GDM1 (cell line): ENCODE measurements at regions not wholly inside any gene's neighbourhood (a gene's known extent, or its start where the extent isn't known, plus 50 kb on each side); places are given as distances from the start of the nearest gene placed in this dataset.
"Not testable (repeated sequence)": the region's sequence is repeated elsewhere in the genome, so short reads cannot be mapped to it uniquely, and the experiment has no call there.

Experiments used
- DNase-seq: peaks from one replicate; lab custom pipeline; 2025; lab: John Stamatoyannopoulos, UW

- DNase-seq = no peak
Measured at GRCh38 chr13:61696676-61697075, 281.0 kb upstream of the PCDH20 start.

GRCh38 chr13:61695147-61695546, 279.5 kb upstream of the PCDH20 start:
- DNase-seq = peak; percentile 9

- no peak for DNase-seq
Measured at GRCh38 chr13:61692691-61693090, 277.0 kb upstream of the PCDH20 start.

GRCh38 chr13:61685682-61686012, 270.0 kb upstream of the PCDH20 start:
- no peak for DNase-seq

DNA sequence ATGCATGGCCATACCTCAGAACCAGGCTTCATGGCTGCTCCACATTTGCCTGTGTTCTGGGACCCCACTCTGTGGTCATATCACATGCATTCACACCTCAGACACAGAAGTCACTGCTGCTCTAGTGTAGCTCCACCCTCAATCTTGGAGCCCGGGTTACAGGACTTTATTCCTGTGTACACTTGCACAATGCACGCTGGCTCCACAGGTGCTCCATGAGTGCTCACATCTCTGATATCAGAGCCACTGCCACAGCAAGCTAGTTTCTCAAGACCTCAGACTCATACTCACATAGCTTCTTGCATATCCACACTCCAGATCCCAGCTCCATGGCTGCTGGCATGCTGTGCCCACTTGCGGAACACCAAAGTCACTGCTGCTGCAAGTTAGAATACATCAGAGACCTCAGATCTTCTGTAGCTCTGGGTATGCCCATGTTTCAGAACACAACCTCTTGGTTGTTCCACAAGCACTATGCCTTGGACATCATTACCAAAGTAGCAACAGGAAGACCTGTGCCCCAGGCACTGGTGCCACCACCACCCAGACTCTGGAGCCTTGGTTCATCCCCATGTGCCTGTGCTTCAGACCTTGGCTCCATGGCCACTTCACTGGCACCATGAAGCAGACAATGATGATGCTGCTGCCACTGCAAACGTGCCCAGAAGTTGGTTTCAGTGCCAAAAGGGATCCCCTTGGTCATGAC, 269.5 kb upstream of the PCDH20 start:
- no peak for DNase-seq

DNA sequence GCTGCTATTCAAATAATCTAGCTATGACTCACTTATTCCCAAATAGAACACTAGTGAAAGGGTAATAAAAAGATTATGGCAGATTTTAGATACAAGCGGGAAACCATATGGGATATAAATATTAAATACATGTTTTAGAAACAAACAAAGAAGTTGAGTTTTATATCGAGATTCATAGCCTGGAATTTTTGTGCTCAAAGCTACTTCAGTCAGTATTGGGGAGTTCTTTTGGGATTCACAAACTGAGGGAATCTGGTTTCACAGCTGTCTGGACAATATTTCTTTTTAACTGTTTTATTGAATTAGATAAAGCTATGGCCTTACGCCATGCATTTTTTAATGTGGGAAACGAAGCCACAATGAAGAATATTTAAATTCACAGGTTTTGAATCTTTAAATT, 257.1 kb upstream of the PCDH20 start:
- DNase-seq = no peak

GRCh38 chr13:61670384-61671161, 254.9 kb upstream of the PCDH20 start:
- no peak for DNase-seq

GRCh38 chr13:61664801-61665705, 249.4 kb upstream of the PCDH20 start:
- no peak for DNase-seq

- no peak for DNase-seq
Measured at GRCh38 chr13:61654481-61654880, 238.8 kb upstream of the PCDH20 start.

DNA sequence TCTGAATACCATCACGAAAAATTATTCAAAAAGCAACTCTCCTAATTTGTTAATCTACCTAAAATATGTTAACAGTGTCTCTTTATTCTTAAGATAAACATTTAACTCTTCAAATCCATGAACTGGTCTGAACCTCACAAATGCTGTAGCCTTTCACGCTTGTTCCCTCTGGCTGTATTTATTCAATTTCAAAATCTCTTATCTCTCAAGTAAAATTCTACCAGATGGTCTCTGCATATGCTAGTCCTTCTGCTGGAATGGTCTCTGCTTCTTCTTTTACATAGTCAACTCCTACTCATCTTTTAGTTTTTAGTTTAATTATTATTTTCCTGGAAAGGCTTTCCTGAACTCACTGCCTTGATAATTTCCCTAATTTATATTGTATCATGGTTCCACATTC, 232.9 kb upstream of the PCDH20 start:
- DNase-seq = no peak

DNA sequence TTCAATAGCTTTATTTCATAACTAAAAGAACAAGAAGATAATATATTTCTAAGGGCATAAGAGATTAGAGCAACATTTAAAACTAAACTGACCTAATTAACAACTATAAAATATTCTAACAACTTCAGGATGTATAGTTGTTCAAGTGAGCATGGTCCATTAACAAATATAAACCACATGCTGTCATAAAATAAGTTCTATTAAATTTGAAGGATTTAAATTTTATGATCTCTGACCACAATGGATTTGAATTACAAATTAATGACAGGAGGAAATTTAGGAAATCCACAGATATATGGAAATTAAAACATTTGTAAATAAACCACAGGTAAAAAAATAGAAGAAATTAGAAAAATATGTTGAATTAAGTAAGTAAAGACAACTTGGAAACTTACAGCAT, 196.5 kb upstream of the PCDH20 start:
- no peak for DNase-seq

GRCh38 chr13:61608138-61608537, 192.5 kb upstream of the PCDH20 start:
- no peak for DNase-seq

DNA sequence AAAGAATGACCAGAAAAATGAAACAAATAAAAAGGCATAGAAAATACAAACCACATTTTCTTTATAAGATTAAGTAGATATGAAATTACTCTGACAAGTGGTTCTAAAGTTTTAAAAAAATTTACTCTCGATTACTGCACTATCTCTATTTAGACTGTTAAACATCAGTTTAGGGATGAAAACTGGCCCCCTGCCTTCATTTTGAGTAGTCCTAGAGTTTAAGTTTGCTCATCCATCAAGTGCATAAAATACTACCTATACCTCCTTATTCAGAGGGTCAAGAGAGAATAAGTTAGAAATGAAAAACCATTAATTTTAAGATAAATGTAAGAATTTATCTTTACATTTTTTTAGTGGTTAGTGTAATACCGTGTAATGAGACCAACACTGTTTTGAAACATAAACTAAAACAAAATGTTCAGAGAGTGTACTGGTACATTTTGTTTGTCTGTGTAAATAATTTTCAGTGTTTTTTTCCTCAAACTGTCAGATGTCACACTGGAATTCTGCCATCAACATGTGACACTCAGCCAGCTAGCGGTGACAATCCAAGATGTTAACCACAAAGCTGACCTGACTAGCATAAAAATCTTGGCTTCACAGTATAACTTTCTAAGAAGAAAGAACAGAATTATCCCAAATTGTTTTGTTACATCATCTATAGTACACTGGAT, 184.8 kb upstream of the PCDH20 start:
- no peak for DNase-seq

- no peak for DNase-seq
Measured at GRCh38 chr13:61592489-61592888, 176.8 kb upstream of the PCDH20 start.

DNA sequence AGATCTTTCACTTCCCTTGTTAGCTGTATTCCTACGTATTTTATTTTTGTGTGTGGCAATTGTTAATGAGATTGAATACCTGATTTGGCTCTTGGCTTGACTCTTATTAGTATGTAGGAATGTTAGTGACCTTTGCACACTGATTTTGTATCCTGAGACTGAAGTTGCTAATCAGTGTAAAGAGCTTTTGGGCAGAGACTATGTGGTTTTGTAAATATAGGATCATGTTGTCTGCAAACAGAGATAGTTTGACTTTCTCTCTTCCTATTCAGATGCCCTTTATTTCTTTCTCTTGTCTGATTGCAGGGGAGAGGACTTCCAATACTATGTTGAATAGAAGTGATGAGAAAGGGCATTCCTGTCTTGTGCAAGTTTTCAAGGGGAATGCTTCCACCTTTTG, 160.3 kb upstream of the PCDH20 start:
- DNase-seq = no peak

GRCh38 chr13:61563645-61564044, 148.0 kb upstream of the PCDH20 start:
- no peak for DNase-seq

DNA sequence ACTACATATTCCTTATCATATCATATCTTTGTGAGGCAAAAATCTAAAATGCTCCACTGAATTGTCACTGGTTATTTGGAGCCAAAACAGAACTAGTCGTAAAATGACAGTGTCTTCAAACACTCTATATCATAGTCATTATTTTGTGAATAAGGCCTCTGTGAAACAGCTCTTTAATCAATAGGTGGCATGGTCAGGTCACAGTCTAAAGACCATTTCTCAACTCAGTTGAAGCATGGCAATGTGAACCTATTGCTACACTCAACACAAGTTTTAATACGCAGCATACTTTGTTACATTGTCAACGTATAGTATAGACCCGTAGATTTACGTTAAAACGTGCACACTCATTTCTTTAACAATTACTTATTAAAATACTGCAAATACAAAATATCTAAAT, 131.3 kb upstream of the PCDH20 start:
- DNase-seq = no peak

- DNase-seq = no peak
Measured at GRCh38 chr13:61546413-61546812, 130.8 kb upstream of the PCDH20 start.

DNA sequence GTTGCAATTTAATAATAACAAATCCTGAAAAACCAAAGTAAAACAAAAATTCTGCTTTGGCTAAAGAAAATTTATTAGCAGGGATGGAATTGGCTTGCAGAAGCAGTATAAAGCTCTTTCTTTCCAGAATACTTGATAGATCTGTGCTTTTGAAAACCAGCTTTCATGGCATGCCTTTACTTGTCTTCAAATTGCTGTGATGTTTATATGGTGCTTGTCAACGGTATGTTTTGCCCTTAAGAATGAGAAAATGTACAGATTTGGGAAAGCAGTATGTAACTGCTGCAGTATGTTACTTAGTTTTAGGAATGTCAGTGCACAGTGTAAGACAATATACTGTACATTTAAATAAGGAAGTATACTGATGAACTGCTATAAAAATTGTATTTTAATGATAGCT, 120.8 kb upstream of the PCDH20 start:
- no peak for DNase-seq

DNA sequence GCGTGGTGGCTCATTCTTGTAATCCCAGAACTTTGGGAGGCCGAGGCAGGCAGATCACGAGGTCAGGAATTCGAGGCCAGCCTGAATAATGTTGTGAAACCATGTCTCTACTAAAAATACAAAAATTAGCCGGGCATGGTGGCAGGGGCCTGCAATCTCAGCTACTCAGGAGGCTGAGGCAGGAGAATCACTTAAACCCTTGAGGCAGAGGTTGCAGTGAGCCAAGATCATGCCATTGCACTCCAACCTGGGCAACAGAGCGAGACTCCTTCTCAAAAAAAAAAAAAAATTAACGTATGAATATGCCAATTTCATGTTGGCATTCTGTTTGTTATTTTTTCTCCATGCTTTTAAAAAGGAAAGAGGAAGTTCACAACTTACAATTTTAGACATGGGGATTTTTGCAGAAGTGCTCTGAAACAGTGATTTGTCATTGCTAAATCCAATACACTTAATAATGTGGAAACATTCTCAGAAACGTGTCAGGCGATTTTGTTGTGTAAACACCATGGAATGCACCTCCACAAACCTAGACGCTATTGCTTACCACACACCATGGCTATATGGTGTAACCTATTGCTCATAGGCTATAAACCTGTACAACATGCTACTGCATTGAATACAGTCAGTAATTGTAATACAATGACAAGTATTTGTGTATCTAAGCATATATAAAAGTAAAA, 115.9 kb upstream of the PCDH20 start:
- DNase-seq = no peak

GRCh38 chr13:61519214-61519613, 103.6 kb upstream of the PCDH20 start:
- not testable (repeated sequence) for DNase-seq

GRCh38 chr13:61508936-61509335, 93.3 kb upstream of the PCDH20 start:
- DNase-seq = no peak
